Type B pancreatic cell (in vitro differentiated cells): ENCODE measurements at regions not wholly inside any gene's neighbourhood (a gene's known extent, or its start where the extent isn't known, plus 50 kb on each side); places are given as distances from the start of the nearest gene placed in this dataset.

Experiments
- DNase-seq: peaks from one replicate; pipeline ENCODE4 v3.0.0; 2021; ENCODE audit warnings: mixed read lengths; ENCODE audit not compliant: unreplicated experiment; ENCODE audit errors: extremely low spot score
- H3K27ac Mint-ChIP-seq: 2 replicates; pipeline ENCODE4 v1.8.0; 2021; ENCODE audit warnings: mild to moderate bottlenecking, mixed read lengths
- H3K27me3 Mint-ChIP-seq: 2 replicates; pipeline ENCODE4 v1.8.0; 2021; ENCODE audit warnings: mixed read lengths
- H3K36me3 Mint-ChIP-seq: 2 replicates; pipeline ENCODE4 v1.8.0; 2021; ENCODE audit warnings: mixed read lengths
- H3K4me1 Mint-ChIP-seq: one replicate; pipeline ENCODE4 v1.8.0; 2021; ENCODE audit warnings: mixed read lengths; ENCODE audit not compliant: unreplicated experiment
- H3K4me3 Mint-ChIP-seq: 2 replicates; pipeline ENCODE4 v1.8.0; 2021; ENCODE audit warnings: mild to moderate bottlenecking, mixed read lengths
- H3K9me3 Mint-ChIP-seq: 2 replicates; pipeline ENCODE4 v1.8.0; 2021; ENCODE audit warnings: mixed read lengths
- CTCF ChIP-seq: fragments of 200-600 bp; sonication (generic); conservative IDR thresholded peaks from 2 replicates; pipeline ENCODE4 v1.5.0; 2021; ENCODE audit warnings: antibody characterized with exemption, mild to moderate bottlenecking

GRCh38 chr12:114794049-114794558, 110.1 kb upstream of the TBX3 start:
- H3K4me1 Mint-ChIP-seq: peaks cover 5% of the 10 kb centered on the region
- H3K4me3 Mint-ChIP-seq: no peak overlapping the region
- H3K27ac Mint-ChIP-seq: no peak overlapping the region
- no peak for DNase-seq
- H3K27me3 Mint-ChIP-seq: no peaks in the 10 kb centered on the region
- no peak for TF ChIP-seq CTCF
- H3K36me3 Mint-ChIP-seq: no peaks in the 10 kb centered on the region
- H3K9me3 Mint-ChIP-seq: no peaks in the 10 kb centered on the region

- Mint-ChIP-seq H3K27me3 (no peaks in the 10 kb centered on the region), H3K27ac (no peak overlapping the region)
These were observed 106.3 kb upstream of the TBX3 start for GRCh38 chr12:114790276-114790675.

DNA sequence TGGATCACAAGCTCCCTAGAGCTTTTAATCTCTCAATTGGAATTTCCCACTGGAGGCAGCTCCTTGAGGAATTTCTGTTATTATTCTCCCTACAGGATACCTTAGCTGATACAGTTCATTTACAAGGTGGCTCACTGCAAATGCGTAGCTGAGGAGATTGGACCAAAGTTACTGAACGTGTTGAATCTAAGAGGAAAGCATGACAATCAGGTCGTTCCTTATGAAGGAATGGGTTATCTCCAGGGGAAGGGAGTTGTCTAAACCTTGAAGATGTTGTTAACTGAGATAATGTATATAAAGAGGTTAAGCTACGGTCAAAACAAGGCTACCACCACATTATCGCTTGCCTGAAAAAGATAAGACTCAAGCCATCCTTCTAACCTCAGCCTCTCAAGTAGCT, 105.8 kb upstream of the TBX3 start:
- Mint-ChIP-seq H3K4me3 (no peak overlapping the region), H3K9me3 (no peaks in the 10 kb centered on the region), H3K4me1 (peaks cover under 1% of the 10 kb centered on the region), H3K27ac (no peak overlapping the region), H3K36me3 (no peaks in the 10 kb centered on the region), H3K27me3 (no peaks in the 10 kb centered on the region)
- no peak for DNase-seq
- no peak for TF ChIP-seq CTCF

More at GRCh38 chr12:114790276-114790675, 106.3 kb upstream of the TBX3 start:
- no peaks in the 10 kb centered on the region for H3K9me3 Mint-ChIP-seq
- no peak overlapping the region for H3K4me3 Mint-ChIP-seq
- DNase-seq: no peak
- no peaks in the 10 kb centered on the region for H3K36me3 Mint-ChIP-seq
- no peak for TF ChIP-seq CTCF
- no peaks in the 10 kb centered on the region for H3K4me1 Mint-ChIP-seq

GRCh38 chr12:114789276-114789675, 105.3 kb upstream of the TBX3 start:
- DNase-seq: no peak
- no peak overlapping the region for H3K27ac Mint-ChIP-seq
- no peaks in the 10 kb centered on the region for H3K9me3 Mint-ChIP-seq
- no peak overlapping the region for H3K4me3 Mint-ChIP-seq
- H3K27me3 Mint-ChIP-seq: no peaks in the 10 kb centered on the region
- H3K4me1 Mint-ChIP-seq: peaks cover 4% of the 10 kb centered on the region
- TF ChIP-seq CTCF: no peak
- no peaks in the 10 kb centered on the region for H3K36me3 Mint-ChIP-seq

GRCh38 chr12:114784526-114784925, 100.6 kb upstream of the TBX3 start:
- no peaks in the 10 kb centered on the region for H3K27me3 Mint-ChIP-seq
- H3K4me1 Mint-ChIP-seq: peaks cover 18% of the 10 kb centered on the region
- no peak overlapping the region for H3K4me3 Mint-ChIP-seq
- H3K36me3 Mint-ChIP-seq: no peaks in the 10 kb centered on the region
- H3K9me3 Mint-ChIP-seq: no peaks in the 10 kb centered on the region
- H3K27ac Mint-ChIP-seq: no peak overlapping the region
- DNase-seq: no peak
- TF ChIP-seq CTCF: no peak

DNA sequence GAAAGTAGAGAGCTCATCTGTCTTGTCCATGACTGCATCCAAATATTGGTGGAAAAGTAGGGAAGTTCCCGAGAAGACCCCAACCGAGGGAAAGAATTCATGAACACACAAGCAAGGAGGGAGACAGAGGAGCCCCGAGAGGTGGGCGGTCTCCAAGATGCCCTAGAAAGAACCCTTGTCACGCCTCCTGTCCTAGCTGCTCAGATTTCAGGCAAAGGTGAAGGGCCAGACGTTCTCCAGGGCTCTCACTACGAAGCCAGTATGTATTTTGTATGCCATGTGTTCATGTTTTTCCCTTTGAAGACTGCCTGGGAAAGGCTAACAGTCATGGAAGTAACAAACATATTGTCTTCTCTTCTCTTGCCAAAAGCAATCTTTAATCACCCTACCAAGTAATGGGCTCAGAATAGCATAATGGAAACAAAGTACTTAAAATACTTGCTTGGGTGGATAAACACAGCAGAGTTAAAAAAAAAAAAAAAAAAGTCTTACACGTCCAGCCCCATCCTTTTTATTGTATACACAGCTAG, 99.2 kb upstream of the TBX3 start:
- Mint-ChIP-seq H3K36me3 (no peaks in the 10 kb centered on the region), H3K9me3 (no peaks in the 10 kb centered on the region), H3K4me1 (peaks cover 18% of the 10 kb centered on the region), H3K4me3 (no peak overlapping the region), H3K27ac (no peak overlapping the region), H3K27me3 (no peaks in the 10 kb centered on the region)
- TF ChIP-seq CTCF: no peak
- no peak for DNase-seq
